GM18909 (cell line): ENCODE measurements at regions not wholly inside any gene's neighbourhood (a gene's known extent, or its start where the extent isn't known, plus 50 kb on each side); places are given as distances from the start of the nearest gene placed in this dataset.
"Not testable (repeated sequence)": the region's sequence is repeated elsewhere in the genome, so short reads cannot be mapped to it uniquely, and the experiment has no call there.

Experiments used
- ATAC-seq: cut with Tn5 transposase; IDR thresholded peaks from one replicate; pipeline ENCODE4 v1.9.1; 2021; ENCODE audit warnings: mild to moderate bottlenecking; ENCODE audit not compliant: unreplicated experiment, poor library complexity

DNA sequence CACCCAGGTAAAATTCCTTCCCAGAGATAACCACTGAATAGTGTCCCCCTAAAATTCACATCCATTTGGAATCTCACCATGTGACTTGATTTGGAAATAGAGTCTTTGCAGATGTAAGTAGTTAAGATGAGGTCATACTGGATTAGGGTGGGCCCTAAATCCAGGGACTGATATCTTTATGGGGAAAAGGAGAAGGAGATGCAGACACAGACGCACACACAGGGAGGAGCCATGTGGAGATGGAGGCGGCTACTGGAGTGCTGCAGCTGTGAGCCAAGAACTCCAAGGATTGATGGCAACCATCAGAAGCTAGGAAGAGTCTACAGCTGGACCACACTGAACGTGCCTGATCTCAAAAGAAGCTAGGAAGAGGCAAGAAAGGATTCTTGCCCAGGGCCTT lies 96.6 kb upstream of the SRD5A3 start:
- no peak for ATAC-seq

- no peak for ATAC-seq
Measured at GRCh38 chr4:55251342-55251741, 94.7 kb upstream of the SRD5A3 start.

DNA sequence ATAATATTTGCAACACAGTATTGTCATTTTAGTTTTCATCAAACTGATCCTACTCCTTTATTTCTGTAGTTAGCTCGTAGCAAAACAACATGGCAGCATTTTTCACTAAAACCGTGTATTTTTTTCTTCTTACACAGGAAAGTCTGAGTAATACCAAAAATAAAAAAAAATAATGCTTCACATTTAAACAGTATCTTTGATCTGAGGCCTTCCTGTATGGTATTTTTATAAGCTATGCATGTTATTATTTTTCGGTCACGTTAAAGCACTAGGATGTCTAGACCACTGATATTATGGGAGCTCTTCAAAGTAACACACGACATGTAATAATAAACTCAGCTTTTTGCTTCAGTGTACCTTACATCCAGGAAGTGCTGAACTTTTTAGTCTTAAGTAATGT lies 94.1 kb upstream of the SRD5A3 start:
- no peak for ATAC-seq

DNA sequence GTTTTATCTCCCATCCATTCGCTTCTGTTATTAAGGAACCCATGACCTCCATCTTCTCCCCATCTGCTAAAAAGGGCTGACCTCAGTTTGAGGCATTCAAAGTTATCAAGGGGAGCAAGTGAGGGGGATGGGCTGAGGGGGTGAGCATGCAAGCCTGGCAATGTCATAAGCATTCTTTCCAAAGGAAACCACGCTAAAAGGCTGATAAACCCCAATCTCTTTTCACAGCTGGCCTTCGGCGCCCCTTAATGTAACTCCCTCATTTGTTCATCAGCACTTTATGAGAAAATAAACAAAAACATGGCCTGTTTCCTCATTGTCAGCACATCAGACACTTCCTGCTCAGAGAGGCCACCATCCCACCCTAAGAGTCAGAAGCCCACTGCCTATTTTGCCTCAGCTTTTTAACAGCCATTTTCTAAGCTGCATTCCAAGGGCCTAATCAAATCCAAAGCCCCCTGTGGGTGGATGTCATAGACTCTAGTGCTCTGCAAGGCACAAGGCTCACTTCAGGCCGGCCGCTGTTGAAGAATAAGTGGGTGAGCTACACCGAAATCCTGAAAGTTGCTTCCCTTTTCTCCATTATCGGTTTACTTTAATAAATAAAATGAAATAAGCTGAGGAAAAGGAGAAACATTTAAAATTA lies 92.0 kb upstream of the SRD5A3 start:
- no peak for ATAC-seq

DNA sequence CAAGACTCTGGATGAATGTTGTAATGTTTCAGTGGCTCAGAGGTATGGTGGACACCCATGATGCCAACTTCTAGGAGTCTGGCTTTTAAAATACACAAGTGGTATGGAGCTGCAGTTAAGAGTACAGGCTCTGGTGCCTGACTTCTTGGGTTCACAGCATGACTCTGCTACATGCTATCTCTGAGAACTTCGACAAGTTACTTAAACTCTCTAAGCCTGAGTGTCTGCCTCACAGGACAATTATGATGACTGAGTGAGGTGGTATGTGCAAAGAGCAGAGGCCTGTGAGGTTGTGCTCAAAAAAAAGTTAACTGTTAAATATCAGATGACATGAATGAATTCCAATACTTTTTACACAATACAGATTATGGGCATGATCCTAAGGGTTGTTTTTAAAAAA lies 90.9 kb upstream of the SRD5A3 start:
- no peak for ATAC-seq

GRCh38 chr4:55256787-55257186 lies 89.3 kb upstream of the SRD5A3 start:
- no peak for ATAC-seq

- no peak for ATAC-seq
Measured at GRCh38 chr4:55258152-55258865, 87.7 kb upstream of the SRD5A3 start.

DNA sequence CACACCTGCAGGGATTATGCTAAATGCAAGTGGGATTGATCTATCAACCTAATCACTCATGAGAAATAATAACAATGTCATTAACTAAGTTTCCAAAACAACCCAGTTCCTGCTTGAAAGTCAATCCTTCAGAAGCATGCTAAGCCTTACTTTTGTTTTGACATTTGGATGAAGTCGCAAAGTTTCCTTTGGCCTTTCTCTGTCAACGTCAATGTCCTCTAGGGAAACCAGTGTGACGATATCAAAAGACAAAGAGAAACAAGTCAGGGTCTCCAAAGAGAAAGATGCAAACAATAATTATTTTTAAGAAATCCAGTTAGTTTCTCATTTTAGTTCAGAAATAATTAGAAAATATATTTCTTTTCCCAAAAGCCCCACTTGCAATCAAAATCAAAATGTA lies 86.7 kb upstream of the SRD5A3 start:
- no peak for ATAC-seq

DNA sequence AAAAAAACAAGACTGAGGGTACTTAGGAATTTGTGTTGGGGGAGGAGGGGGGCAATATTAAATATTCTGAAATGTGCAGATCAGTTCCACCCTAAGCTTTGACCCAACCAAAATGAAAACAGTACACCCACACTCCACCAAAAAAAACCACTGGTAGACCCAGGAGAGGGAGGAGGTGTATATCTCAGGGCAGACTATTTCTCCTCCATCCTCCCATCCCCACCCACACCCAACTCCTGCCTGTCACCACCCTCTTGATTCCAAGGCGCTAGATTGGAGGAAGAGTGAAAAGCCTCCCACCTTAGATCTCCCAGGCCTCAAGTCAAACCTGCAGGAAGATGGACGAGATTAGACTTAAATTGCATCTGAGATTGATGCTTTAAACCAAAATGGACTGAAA lies 76.6 kb upstream of the SRD5A3 start:
- no peak for ATAC-seq

DNA sequence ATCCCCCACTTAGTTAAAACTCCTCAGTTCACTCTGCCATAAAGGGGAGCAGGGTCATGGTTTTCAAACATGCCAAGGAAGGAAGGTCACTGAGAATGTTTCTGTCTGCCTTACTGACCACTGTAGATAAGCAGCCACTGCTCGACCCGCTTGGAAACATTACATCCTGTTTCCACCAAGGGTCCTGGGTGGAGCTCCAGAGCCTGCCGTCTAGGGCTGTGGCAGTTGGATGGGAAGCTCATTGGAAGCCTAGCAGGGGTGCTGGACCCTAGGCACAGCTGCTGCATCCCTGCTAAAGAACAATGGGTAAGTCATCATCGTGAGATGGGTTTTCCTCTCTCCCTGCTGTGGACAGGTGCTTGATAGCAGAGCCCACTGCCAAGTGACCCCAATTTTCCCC lies 76.0 kb upstream of the SRD5A3 start:
- no peak for ATAC-seq

GRCh38 chr4:55270481-55270880 lies 75.6 kb upstream of the SRD5A3 start:
- ATAC-seq: no peak

DNA sequence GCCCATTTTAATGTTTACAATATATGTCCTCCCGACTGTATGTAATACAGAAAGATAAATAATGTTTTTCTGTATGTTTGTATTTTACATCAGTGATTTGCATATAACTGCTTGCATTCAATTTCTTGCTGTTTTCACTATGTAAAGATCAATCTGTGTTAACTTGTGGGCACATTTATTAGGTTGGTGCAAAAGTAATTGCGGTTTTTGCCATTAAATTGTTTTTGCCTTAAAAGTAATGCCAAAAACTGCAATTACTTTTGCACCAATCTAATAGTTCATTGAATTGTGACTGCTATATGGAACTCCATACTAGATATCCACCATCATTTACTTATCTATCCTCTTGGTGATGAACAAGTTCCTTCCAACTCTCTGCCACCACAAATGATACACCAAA lies 73.9 kb upstream of the SRD5A3 start:
- ATAC-seq: no peak

DNA sequence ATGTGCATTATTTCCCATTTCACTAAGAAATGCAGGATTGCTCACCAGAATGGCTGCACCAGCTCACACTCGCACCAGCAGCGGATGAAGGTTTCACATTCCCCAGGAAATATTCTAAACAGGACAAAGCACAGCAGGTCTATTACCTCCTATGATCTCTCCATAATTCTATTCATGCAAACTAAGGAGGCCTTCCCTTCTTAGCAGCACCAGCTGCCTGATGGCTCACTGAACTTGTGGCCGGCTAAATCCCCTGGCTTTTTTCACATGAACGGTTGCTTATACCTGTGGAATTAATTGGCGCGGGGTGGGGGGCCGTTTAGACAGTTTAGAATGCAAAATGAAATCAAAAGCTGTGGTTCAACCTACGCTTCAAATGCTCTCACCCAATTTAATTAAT lies 73.5 kb upstream of the SRD5A3 start:
- ATAC-seq: no peak

DNA sequence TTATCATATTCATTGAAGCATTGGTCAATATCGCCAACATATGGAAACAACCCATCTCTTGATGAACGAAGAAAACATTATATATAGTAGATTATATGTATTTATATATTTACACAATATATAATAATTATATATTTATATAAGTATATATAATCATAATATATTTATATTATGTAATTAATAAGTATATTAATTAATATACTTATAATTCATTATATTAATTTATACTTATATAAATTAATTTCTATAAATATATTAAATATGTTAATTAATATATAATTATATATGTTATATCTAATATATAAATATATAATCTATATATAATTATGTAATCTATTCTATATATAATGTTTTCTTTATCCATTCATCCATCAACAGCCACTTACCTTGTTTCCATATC lies 69.0 kb upstream of the SRD5A3 start:
- ATAC-seq: no peak

GRCh38 chr4:55278316-55278715 lies 67.7 kb upstream of the SRD5A3 start:
- ATAC-seq: no peak

GRCh38 chr4:55280474-55280873 lies 65.6 kb upstream of the SRD5A3 start:
- ATAC-seq: not testable (repeated sequence)

DNA sequence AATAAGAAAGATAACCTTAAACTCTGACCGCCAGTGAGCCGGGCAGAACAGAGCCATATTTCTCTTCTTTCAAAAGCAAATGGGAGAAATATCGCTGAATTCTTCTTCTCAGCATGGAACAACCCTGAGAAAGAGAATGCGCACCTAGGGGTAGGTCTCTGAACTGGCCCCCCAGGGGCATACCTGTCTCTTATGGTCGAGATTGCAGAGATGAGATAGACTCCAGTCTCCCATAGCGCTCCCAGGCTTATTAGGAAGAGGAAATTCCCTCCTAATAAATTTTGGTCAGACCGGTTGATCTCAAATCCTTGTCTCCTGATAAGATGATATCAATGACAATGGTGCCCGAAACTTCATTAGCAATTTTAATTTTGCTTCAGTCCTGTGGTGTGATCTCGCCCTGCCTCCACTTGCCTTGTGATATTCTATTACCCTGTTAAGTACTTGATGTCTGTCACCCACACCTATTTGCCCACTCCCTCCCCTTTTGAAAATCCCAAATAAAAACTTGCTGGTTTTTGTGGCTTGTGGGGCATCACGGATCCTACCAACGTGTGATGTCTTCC lies 64.8 kb upstream of the SRD5A3 start:
- ATAC-seq: not testable (repeated sequence)

GRCh38 chr4:55284331-55284730 lies 61.7 kb upstream of the SRD5A3 start:
- ATAC-seq: no peak

DNA sequence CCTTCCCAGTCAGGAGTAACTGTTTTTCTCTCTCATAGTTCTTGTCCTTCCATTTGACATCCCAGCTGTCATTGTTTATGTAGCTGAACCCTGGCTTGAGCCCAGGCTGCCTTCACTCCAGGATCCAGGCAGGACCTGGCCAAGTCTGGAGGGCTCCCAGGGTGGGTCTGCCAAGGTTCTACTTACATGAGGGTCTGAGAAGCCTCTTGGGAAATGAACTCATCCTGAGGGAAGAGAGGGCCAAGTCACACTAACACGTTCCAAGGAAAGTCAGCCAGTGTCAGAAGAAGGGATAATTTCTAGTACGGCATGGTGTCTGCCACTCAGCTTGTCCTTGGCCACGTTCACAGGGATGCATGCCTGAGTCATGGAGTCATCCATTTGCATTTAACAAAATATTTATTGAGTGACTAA lies 54.8 kb upstream of the SRD5A3 start:
- no peak for ATAC-seq

- no peak for ATAC-seq
Measured at GRCh38 chr4:55296096-55296495, 49.9 kb upstream of the SRD5A3 start.
